ENCODE measurements at regions not wholly inside any gene's neighbourhood (a gene's known extent, or its start where the extent isn't known, plus 50 kb on each side); places are given as distances from the start of the nearest gene placed in this dataset.
A peak's percentile ranks its signal among the peaks of the same experiment; 100 is the strongest.

DNA sequence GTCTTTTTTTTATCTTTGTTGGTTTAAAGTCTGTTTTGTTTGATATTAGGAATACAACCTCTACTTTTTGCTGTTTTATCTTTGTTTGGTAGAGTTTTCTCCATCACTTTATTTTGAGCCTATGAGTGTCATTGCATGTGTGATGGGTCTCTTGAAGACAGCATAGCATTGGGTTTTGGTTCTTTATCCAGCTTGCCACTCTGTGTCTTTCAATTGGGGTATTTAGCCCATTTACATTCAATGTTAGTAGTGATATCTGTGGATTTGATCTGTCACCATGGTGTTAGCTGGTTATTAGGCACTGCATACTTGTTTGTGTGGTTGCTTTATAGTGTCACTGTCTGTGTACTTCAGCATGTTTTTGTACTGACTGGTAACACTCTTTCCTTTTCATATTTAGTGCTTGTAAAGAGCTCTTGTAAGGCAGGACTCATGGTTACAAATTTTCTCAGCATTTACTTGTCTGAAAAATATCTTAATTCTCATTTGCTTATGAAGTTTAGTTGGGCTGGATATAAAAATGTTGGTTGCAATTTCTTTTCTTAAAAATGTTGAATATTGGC, 845.5 kb downstream of the TLE4 start:
- H3K9me3 ChIP-seq = peaks cover 0 to 47% (median 24%) of the 10 kb centered on the region in 12 donors
- intact Hi-C loops (cut with DNase I) = no loop called here

GRCh38 chr9:80410106-80410505, 838.3 kb downstream of the TLE4 start:
- no peaks in the 10 kb centered on the region for H3K36me3 ChIP-seq
- H3K27ac ChIP-seq = no peak overlapping the region
- no peaks in the 10 kb centered on the region for H3K27me3 ChIP-seq
- peak in 3 of 5 donors; percentile 5 to 24 (median 19) for DNase-seq
- H3K9me3 ChIP-seq = peaks cover 0 to 3% (median 0%) of the 10 kb centered on the region in 12 donors
- H3K4me1 ChIP-seq = no peaks in the 10 kb centered on the region
- ATAC-seq = peak in 2 of 4 donors; percentile 49 to 55
- no peak for TF ChIP-seq POLR2A (IDR thresholded peaks at IDR 0.05)
- TF ChIP-seq, protein P1, sequence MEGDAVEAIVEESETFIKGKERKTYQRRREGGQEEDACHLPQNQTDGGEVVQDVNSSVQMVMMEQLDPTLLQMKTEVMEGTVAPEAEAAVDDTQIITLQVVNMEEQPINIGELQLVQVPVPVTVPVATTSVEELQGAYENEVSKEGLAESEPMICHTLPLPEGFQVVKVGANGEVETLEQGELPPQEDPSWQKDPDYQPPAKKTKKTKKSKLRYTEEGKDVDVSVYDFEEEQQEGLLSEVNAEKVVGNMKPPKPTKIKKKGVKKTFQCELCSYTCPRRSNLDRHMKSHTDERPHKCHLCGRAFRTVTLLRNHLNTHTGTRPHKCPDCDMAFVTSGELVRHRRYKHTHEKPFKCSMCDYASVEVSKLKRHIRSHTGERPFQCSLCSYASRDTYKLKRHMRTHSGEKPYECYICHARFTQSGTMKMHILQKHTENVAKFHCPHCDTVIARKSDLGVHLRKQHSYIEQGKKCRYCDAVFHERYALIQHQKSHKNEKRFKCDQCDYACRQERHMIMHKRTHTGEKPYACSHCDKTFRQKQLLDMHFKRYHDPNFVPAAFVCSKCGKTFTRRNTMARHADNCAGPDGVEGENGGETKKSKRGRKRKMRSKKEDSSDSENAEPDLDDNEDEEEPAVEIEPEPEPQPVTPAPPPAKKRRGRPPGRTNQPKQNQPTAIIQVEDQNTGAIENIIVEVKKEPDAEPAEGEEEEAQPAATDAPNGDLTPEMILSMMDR (IDR thresholded peaks at IDR 0.05) = no peak
- intact Hi-C loops (cut with DNase I) = no loop called here
- 16 to 25% (median 21%) methylated on average over 5 of the region's 5 CpGs for WGBS, 4 donors
- H3K4me3 ChIP-seq = no peak overlapping the region

More for the DNA sequence above, 845.5 kb downstream of the TLE4 start:
- Histone ChIP-seq H3K27me3 (no peaks in the 10 kb centered on the region), H3K4me3 (no peak overlapping the region), H3K27ac (no peak overlapping the region), H3K36me3 (no peaks in the 10 kb centered on the region), H3K4me1 (no peaks in the 10 kb centered on the region)
- ATAC-seq (no peak), DNase-seq (no peak)
- TF ChIP-seq POLR2A (IDR thresholded peaks at IDR 0.05) = no peak

- intact Hi-C loops (cut with DNase I) = no loop called here
- Histone ChIP-seq H3K36me3 (no peaks in the 10 kb centered on the region), H3K27me3 (no peaks in the 10 kb centered on the region), H3K27ac (no peak overlapping the region), H3K4me1 (no peaks in the 10 kb centered on the region), H3K9me3 (no peaks in the 10 kb centered on the region), H3K4me3 (no peak overlapping the region)
- no peak for DNase-seq
- TF ChIP-seq POLR2A (IDR thresholded peaks at IDR 0.05) = no peak
- TF ChIP-seq, protein P1 (IDR thresholded peaks at IDR 0.05) = no peak
- ATAC-seq = no peak
- 88 to 89% (median 88%) methylated on average over 5 of the region's 5 CpGs for WGBS, 4 donors
Observed at GRCh38 chr9:80407220-80407619, 835.5 kb downstream of the TLE4 start.

DNA sequence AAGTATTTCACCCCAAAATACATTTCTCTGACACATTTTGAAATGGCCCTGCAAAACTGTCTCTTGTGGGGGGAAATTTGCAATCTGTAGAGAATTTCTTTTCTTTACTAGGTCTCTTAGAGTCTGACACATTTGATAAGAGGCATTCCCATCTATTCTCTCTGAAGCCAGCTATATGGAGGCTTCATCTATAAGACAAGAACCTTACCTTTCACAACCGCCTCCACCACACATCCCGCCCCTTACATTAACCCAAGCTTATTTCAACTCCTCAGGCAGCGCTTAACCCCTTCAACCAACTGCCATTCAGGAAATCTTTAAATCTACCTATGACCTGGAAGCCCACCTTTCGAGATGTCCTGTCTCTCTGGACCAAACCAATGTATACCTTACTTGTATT, 829.5 kb downstream of the TLE4 start:
- H3K4me3 ChIP-seq = no peak overlapping the region

More for the DNA sequence above, 829.5 kb downstream of the TLE4 start:
- Histone ChIP-seq H3K27ac (no peak overlapping the region), H3K27me3 (no peaks in the 10 kb centered on the region), H3K4me1 (no peaks in the 10 kb centered on the region), H3K36me3 (no peaks in the 10 kb centered on the region), H3K9me3 (peaks cover 0 to 11% (median 0%) of the 10 kb centered on the region in 12 donors)
- no peak for TF ChIP-seq POLR2A (IDR thresholded peaks at IDR 0.05)
- TF ChIP-seq, protein P1 (IDR thresholded peaks at IDR 0.05) = no peak
- WGBS, 4 donors = 79 to 88% (median 83%) methylated on average over 4 of the region's 4 CpGs
- DNase-seq (no peak), ATAC-seq (no peak)
- intact Hi-C loops (cut with DNase I) = no loop called here
